ENCODE measurements at regions not wholly inside any gene's neighbourhood (a gene's known extent, or its start where the extent isn't known, plus 50 kb on each side); places are given as distances from the start of the nearest gene placed in this dataset.

GRCh38 chr2:180261976-180262375, 254.9 kb upstream of the CWC22 start:
- no peak for TF ChIP-seq EZH2 (IDR thresholded peaks at IDR 0.05; ENCODE audit: low read depth)
- TF ChIP-seq CTCF (conservative IDR thresholded peaks at IDR 0.05) = no peak

DNA sequence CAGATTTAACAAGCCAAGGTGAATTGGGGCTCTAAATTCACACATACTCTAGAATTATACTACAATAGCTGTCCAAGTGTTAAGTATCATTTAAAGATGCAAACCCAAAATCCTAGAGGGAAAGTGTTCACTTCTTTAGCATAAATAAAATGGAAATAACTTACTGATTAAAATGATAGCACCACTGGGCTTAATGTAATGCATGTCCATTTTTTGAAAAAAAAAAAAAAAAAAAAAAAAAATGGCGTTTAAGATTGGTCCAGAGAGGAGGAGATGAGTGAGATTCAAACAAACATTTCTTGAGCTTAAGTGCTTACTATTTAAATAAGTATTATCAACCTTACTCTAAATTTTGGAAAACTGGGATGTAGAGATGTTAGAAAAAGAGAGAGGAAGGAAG, 251.5 kb upstream of the CWC22 start:
- no peaks in the 10 kb centered on the region for H3F3A ChIP-seq (ENCODE audit: insufficient read depth, low read depth)
- no peak overlapping the region for H3K4me2 ChIP-seq
- no peaks in the 10 kb centered on the region for H3K9me2 ChIP-seq (ENCODE audit: insufficient read depth)
- peak in 1 of 2 experiments; percentile 34 for DNase-seq
- intact Hi-C loops (cut with micrococcal nuclease; ENCODE audit: unreplicated experiment) = no loop called here
- H4K20me1 ChIP-seq (ENCODE audit: insufficient read depth) = no peaks in the 10 kb centered on the region
- H3K4me1 ChIP-seq (replicated peaks; ENCODE audit: insufficient read depth) = no peaks in the 10 kb centered on the region
- TF ChIP-seq CTCF (conservative IDR thresholded peaks at IDR 0.05) = no peak
- TF ChIP-seq EZH2 (IDR thresholded peaks at IDR 0.05; ENCODE audit: low read depth) = no peak
- H3K79me2 ChIP-seq (ENCODE audit: low read depth) = no peaks in the 10 kb centered on the region
- no peaks in the 10 kb centered on the region for H3K36me3 ChIP-seq (ENCODE audit: low read depth)
- CTCF ChIA-PET = no interaction called here
- H3K27me3 ChIP-seq (ENCODE audit: insufficient read depth, low read depth) = no peaks in the 10 kb centered on the region
- no peak overlapping the region for H3K27ac ChIP-seq
- H3K4me3 ChIP-seq = no peak overlapping the region
- H3K9me3 ChIP-seq (ENCODE audit: insufficient read depth, low read depth) = no peaks in the 10 kb centered on the region
- BruUV-seq (replicated peaks) = no TSS peak
- POLR2A ChIA-PET (ENCODE audit: unreplicated experiment) = no interaction called here
- no peak overlapping the region for H2AFZ ChIP-seq

More at GRCh38 chr2:180261976-180262375, 254.9 kb upstream of the CWC22 start:
- Histone ChIP-seq H4K20me1 (ENCODE audit: insufficient read depth) (no peaks in the 10 kb centered on the region), H3K4me2 (no peak overlapping the region), H3F3A (ENCODE audit: insufficient read depth, low read depth) (no peaks in the 10 kb centered on the region), H3K27me3 (ENCODE audit: insufficient read depth, low read depth) (no peaks in the 10 kb centered on the region), H3K79me2 (ENCODE audit: low read depth) (no peaks in the 10 kb centered on the region), H3K9me3 (ENCODE audit: insufficient read depth, low read depth) (no peaks in the 10 kb centered on the region), H3K9me2 (ENCODE audit: insufficient read depth) (no peaks in the 10 kb centered on the region), H2AFZ (no peak overlapping the region), H3K27ac (no peak overlapping the region), H3K4me1 (replicated peaks; ENCODE audit: insufficient read depth) (no peaks in the 10 kb centered on the region), H3K4me3 (no peak overlapping the region), H3K36me3 (ENCODE audit: low read depth) (no peaks in the 10 kb centered on the region)
- ChIA-PET POLR2A (ENCODE audit: unreplicated experiment) (no interaction called here), CTCF (no interaction called here)
- BruUV-seq (replicated peaks) = no TSS peak
- intact Hi-C loops (cut with micrococcal nuclease; ENCODE audit: unreplicated experiment) = no loop called here
- DNase-seq = no peak

- H2AFZ ChIP-seq = no peak overlapping the region
- DNase-seq = no peak
- no peak overlapping the region for H3K27ac ChIP-seq
- no peak overlapping the region for H3K4me2 ChIP-seq
- no peaks in the 10 kb centered on the region for H4K20me1 ChIP-seq (ENCODE audit: insufficient read depth)
- ChIA-PET POLR2A (ENCODE audit: unreplicated experiment) (interaction anchor here (0.7 kb wide), 1 partner anchor 531 kb away, joined by 5 read pairs; no protein-coding TSS in a partner anchor), CTCF (no interaction called here)
- no peaks in the 10 kb centered on the region for H3K79me2 ChIP-seq (ENCODE audit: low read depth)
- no peak overlapping the region for H3K4me3 ChIP-seq
- H3K9me3 ChIP-seq (ENCODE audit: insufficient read depth, low read depth) = no peaks in the 10 kb centered on the region
- H3K4me1 ChIP-seq (replicated peaks; ENCODE audit: insufficient read depth) = no peaks in the 10 kb centered on the region
- H3K36me3 ChIP-seq (ENCODE audit: low read depth) = no peaks in the 10 kb centered on the region
- no TSS peak for BruUV-seq (replicated peaks)
- H3F3A ChIP-seq (ENCODE audit: insufficient read depth, low read depth) = no peaks in the 10 kb centered on the region
- no peaks in the 10 kb centered on the region for H3K27me3 ChIP-seq (ENCODE audit: insufficient read depth, low read depth)
- intact Hi-C loops (cut with micrococcal nuclease; ENCODE audit: unreplicated experiment) = no loop called here
- TF ChIP-seq EZH2 (IDR thresholded peaks at IDR 0.05; ENCODE audit: low read depth) (no peak), CTCF (conservative IDR thresholded peaks at IDR 0.05) (no peak)
- no peaks in the 10 kb centered on the region for H3K9me2 ChIP-seq (ENCODE audit: insufficient read depth)
Observed at GRCh38 chr2:180258041-180258537, 251.0 kb upstream of the CWC22 start.
